Omental fat pad (tissue), 3 donors: ENCODE measurements at regions not wholly inside any gene's neighbourhood (a gene's known extent, or its start where the extent isn't known, plus 50 kb on each side); places are given as distances from the start of the nearest gene placed in this dataset.

ENCODE experiments used
- ATAC-seq: fragments of 150-250 bp; one replicate; pipeline ENCODE4 v1.9.1; 2016; ENCODE audit warnings: mild to moderate bottlenecking, moderate library complexity; ENCODE audit not compliant: low FRiP score
- DNase-seq: peaks from one replicate; pipeline ENCODE4 v3.0.0-alpha.2; 2019; ENCODE audit warnings: low spot score
- CTCF ChIP-seq, 3 donors: fragments of 450-650 bp; IDR thresholded peaks; one replicate each; pipeline ENCODE4 v1.5.1; 2016 to 2017; ENCODE audit warnings: antibody characterized with exemption in 3 of 3, mild to moderate bottlenecking in 3 of 3, moderate library complexity in 2 of 3

GRCh38 chr16:35411156-35411555, 1951.7 kb downstream of the TP53TG3F start:
- no peak for ATAC-seq
- no peak for DNase-seq
- no peak for TF ChIP-seq CTCF (IDR thresholded peaks at IDR 0.05)

GRCh38 chr16:35414139-35414538, 1954.7 kb downstream of the TP53TG3F start:
- ATAC-seq: no peak
- no peak for TF ChIP-seq CTCF (IDR thresholded peaks at IDR 0.05)
- DNase-seq: no peak

GRCh38 chr16:35414563-35414962, 1955.2 kb downstream of the TP53TG3F start:
- TF ChIP-seq CTCF (IDR thresholded peaks at IDR 0.05): no peak
- DNase-seq (no peak), ATAC-seq (no peak)

- DNase-seq (no peak), ATAC-seq (no peak)
- TF ChIP-seq CTCF (IDR thresholded peaks at IDR 0.05): no peak
These were observed 1965.9 kb downstream of the TP53TG3F start for GRCh38 chr16:35425270-35425669.

GRCh38 chr16:35431829-35432663, 1972.6 kb downstream of the TP53TG3F start:
- no peak for TF ChIP-seq CTCF (IDR thresholded peaks at IDR 0.05)
- DNase-seq (no peak), ATAC-seq (no peak)

GRCh38 chr16:35440875-35441274, 1981.5 kb downstream of the TP53TG3F start:
- no peak for TF ChIP-seq CTCF (IDR thresholded peaks at IDR 0.05)
- ATAC-seq (no peak), DNase-seq (no peak)

GRCh38 chr16:35447010-35447558, 1987.7 kb downstream of the TP53TG3F start:
- ATAC-seq (no peak), DNase-seq (no peak)
- no peak for TF ChIP-seq CTCF (IDR thresholded peaks at IDR 0.05)
